ENCODE measurements at regions not wholly inside any gene's neighbourhood (a gene's known extent, or its start where the extent isn't known, plus 50 kb on each side); places are given as distances from the start of the nearest gene placed in this dataset.
"Not testable (repeated sequence)": the region's sequence is repeated elsewhere in the genome, so short reads cannot be mapped to it uniquely, and the experiment has no call there.

DNA sequence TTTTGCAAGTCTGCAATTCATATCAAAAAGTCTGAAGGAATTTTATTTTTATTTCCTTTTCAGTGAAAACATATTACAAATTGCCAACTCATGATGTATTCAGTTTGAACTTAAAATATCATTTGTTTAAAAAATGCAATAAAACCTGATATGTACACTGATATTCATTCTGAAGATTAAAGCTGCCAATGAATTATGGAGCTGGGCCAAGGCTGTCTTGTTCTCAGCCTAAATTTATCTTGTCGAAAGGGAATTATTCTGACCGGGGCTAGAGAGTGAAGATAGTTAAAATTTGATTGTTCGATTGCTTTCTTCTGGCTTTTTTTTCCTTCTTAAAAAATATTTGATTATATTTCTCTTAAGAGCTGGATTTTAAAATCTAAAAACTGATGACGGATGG lies 54.0 kb upstream of the RBFOX1 start:
- no peak overlapping the region for H3K27ac Mint-ChIP-seq
- no peak overlapping the region for H3K4me3 Mint-ChIP-seq
- H3K4me1 Mint-ChIP-seq, result no peaks in the 10 kb centered on the region
- H3K36me3 Mint-ChIP-seq, result no peaks in the 10 kb centered on the region
- H3K9me3 Mint-ChIP-seq, result peaks cover 0 to 28% (median 6%) of the 10 kb centered on the region in 9 donors
- no peak for ATAC-seq
- no peak for DNase-seq
- POLR2A ChIA-PET, result no interaction called here
- H3K27me3 Mint-ChIP-seq, result peaks cover 0 to 5% (median 0%) of the 10 kb centered on the region in 5 donors

DNA sequence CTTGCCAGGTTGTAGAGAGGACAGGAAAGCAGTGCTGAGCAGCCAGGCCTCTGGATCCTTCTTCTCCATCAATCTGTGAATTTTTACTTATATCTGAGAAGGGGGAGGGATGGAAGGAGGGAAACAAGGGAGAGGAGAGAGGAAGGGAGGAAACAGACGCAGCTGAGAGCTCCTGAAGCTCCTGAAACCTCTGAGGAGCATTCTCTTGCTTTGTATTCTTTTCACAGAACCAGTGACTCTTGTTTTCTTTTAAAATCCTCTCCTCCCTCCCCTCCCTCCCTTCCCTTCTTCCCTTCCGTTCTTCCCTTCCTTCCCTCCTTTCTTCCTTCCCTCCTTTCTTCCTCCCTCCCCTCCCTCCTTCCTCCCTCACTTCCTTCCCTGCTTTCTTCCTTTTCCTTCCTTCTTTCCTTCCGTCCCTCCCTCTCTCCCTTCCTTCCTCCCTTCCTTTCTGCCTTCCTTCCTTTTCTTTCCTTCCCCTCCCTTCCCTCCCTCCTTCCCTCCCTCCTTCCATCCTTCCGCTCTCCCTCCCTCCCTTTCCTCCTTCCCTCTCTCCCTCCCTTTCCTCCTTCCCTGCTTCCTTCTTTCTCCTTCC lies 60.0 kb upstream of the RBFOX1 start:
- H3K4me3 Mint-ChIP-seq, result no peak overlapping the region
- peaks cover 0 to 5% (median 0%) of the 10 kb centered on the region in 5 donors for H3K27me3 Mint-ChIP-seq
- no peak for ATAC-seq
- no peaks in the 10 kb centered on the region for H3K36me3 Mint-ChIP-seq
- no peak overlapping the region for H3K27ac Mint-ChIP-seq
- DNase-seq, result no peak
- peaks cover 0 to 14% (median 6%) of the 10 kb centered on the region in 9 donors for H3K9me3 Mint-ChIP-seq
- POLR2A ChIA-PET, result no interaction called here
- H3K4me1 Mint-ChIP-seq, result no peaks in the 10 kb centered on the region

GRCh38 chr16:7271486-7271885 lies 61.2 kb upstream of the RBFOX1 start:
- Mint-ChIP-seq H3K4me1 (no peaks in the 10 kb centered on the region), H3K9me3 (peaks cover 0 to 16% (median 7%) of the 10 kb centered on the region in 9 donors), H3K4me3 (no peak overlapping the region), H3K27me3 (peaks cover 0 to 9% (median 0%) of the 10 kb centered on the region in 5 donors), H3K27ac (no peak overlapping the region), H3K36me3 (peaks cover 0 to 4% (median 0%) of the 10 kb centered on the region in 3 donors)
- DNase-seq (no peak), ATAC-seq (no peak)
- POLR2A ChIA-PET, result no interaction called here

- peaks cover 0 to 8% (median 0%) of the 10 kb centered on the region in 5 donors for H3K27me3 Mint-ChIP-seq
- POLR2A ChIA-PET, result no interaction called here
- DNase-seq, result no peak
- no peaks in the 10 kb centered on the region for H3K4me1 Mint-ChIP-seq
- no peak for ATAC-seq
- H3K27ac Mint-ChIP-seq, result no peak overlapping the region
- peaks cover 0 to 23% (median 7%) of the 10 kb centered on the region in 9 donors for H3K9me3 Mint-ChIP-seq
- H3K36me3 Mint-ChIP-seq, result peaks cover 0 to 4% (median 0%) of the 10 kb centered on the region in 3 donors
- H3K4me3 Mint-ChIP-seq, result no peak overlapping the region
These were observed 61.8 kb upstream of the RBFOX1 start for GRCh38 chr16:7270823-7271222.

- Mint-ChIP-seq H3K27me3 (peaks cover 0 to 4% (median 0%) of the 10 kb centered on the region in 5 donors), H3K4me3 (no peak overlapping the region), H3K9me3 (peaks cover 0 to 31% (median 8%) of the 10 kb centered on the region in 9 donors), H3K36me3 (peaks cover 0 to 4% (median 0%) of the 10 kb centered on the region in 3 donors), H3K4me1 (no peaks in the 10 kb centered on the region), H3K27ac (no peak overlapping the region)
- no peak for ATAC-seq
- POLR2A ChIA-PET, result no interaction called here
- no peak for DNase-seq
These were observed 62.6 kb upstream of the RBFOX1 start for GRCh38 chr16:7270006-7270405.

DNA sequence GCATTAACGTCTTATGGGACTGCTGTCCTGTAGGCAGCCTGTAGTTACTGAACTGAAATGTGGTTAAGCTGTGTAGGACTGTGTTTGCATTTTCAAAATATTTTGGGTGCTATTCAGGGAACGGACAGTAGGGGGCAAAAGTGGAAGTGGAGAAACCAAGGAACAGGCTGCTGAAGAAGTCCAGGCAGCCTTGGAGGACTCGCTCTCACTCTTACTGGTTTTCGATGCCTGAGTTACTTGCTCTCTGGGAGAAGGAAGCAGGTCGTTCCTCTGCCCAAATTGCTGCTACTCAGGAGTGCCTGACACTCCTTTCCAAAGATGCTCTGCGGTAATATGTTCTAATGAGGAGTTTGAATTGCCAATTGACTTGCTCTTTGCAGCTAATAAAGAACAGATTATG lies 64.5 kb upstream of the RBFOX1 start:
- POLR2A ChIA-PET, result no interaction called here
- Mint-ChIP-seq H3K4me1 (no peaks in the 10 kb centered on the region), H3K9me3 (peaks cover 0 to 27% (median 12%) of the 10 kb centered on the region in 9 donors), H3K27me3 (peaks cover 0 to 4% (median 0%) of the 10 kb centered on the region in 5 donors), H3K36me3 (peaks cover 0 to 4% (median 0%) of the 10 kb centered on the region in 3 donors), H3K27ac (no peak overlapping the region), H3K4me3 (peak overlapping the region in 1 of 10 donors; percentile 2)
- no peak for DNase-seq
- no peak for ATAC-seq

- peaks cover 0 to 4% (median 0%) of the 10 kb centered on the region in 5 donors for H3K27me3 Mint-ChIP-seq
- peaks cover 0 to 36% (median 7%) of the 10 kb centered on the region in 9 donors for H3K9me3 Mint-ChIP-seq
- ATAC-seq, result no peak
- H3K27ac Mint-ChIP-seq, result no peak overlapping the region
- H3K36me3 Mint-ChIP-seq, result no peaks in the 10 kb centered on the region
- H3K4me1 Mint-ChIP-seq, result peaks cover 0 to 1% (median 0%) of the 10 kb centered on the region in 4 donors
- DNase-seq, result no peak
- no peak overlapping the region for H3K4me3 Mint-ChIP-seq
- POLR2A ChIA-PET, result no interaction called here
These were observed 75.6 kb upstream of the RBFOX1 start for GRCh38 chr16:7257016-7257415.

GRCh38 chr16:7246578-7246977 lies 86.1 kb upstream of the RBFOX1 start:
- H3K36me3 Mint-ChIP-seq, result no peaks in the 10 kb centered on the region
- H3K27ac Mint-ChIP-seq, result no peak overlapping the region
- peaks cover 0 to 30% (median 7%) of the 10 kb centered on the region in 9 donors for H3K9me3 Mint-ChIP-seq
- DNase-seq, result no peak
- peaks cover 0 to 2% (median 0%) of the 10 kb centered on the region in 5 donors for H3K27me3 Mint-ChIP-seq
- no peak for ATAC-seq
- H3K4me1 Mint-ChIP-seq, result no peaks in the 10 kb centered on the region
- H3K4me3 Mint-ChIP-seq, result no peak overlapping the region
- POLR2A ChIA-PET, result no interaction called here

GRCh38 chr16:7239547-7239946 lies 93.1 kb upstream of the RBFOX1 start:
- DNase-seq (no peak), ATAC-seq (no peak)
- Mint-ChIP-seq H3K27me3 (no peaks in the 10 kb centered on the region), H3K4me1 (no peaks in the 10 kb centered on the region), H3K4me3 (no peak overlapping the region), H3K27ac (no peak overlapping the region), H3K36me3 (no peaks in the 10 kb centered on the region), H3K9me3 (peaks cover 0 to 20% (median 7%) of the 10 kb centered on the region in 9 donors)
- POLR2A ChIA-PET, result no interaction called here

GRCh38 chr16:7236824-7237410 lies 95.7 kb upstream of the RBFOX1 start:
- POLR2A ChIA-PET, result no interaction called here
- ATAC-seq, result no peak
- H3K27me3 Mint-ChIP-seq, result no peaks in the 10 kb centered on the region
- no peaks in the 10 kb centered on the region for H3K4me1 Mint-ChIP-seq
- no peak overlapping the region for H3K27ac Mint-ChIP-seq
- H3K36me3 Mint-ChIP-seq, result no peaks in the 10 kb centered on the region
- no peak overlapping the region for H3K4me3 Mint-ChIP-seq
- DNase-seq, result no peak
- H3K9me3 Mint-ChIP-seq, result peaks cover 0 to 31% (median 5%) of the 10 kb centered on the region in 9 donors

DNA sequence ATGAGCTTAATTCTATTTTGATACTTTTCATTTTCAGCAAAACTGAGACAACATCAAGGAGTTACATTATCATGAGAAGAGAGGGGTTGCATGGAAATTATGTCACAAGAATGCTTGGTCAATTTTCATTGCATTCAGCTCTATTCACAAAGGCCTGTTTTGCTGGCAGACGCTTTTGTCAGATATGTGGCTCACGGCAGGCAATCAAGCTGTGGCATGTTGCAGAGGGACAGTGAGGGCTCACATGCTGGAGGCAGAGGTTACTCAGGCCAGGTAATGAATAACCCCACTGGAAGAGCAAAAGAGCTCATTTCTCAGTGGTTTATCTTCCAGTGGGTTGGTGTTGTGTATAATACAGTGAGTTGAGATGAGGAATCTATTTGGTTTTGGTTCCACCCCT lies 98.7 kb upstream of the RBFOX1 start:
- Mint-ChIP-seq H3K27ac (no peak overlapping the region), H3K27me3 (peaks cover 0 to 2% (median 0%) of the 10 kb centered on the region in 5 donors), H3K9me3 (peaks cover 0 to 18% (median 6%) of the 10 kb centered on the region in 9 donors), H3K36me3 (peaks cover 0 to 2% (median 0%) of the 10 kb centered on the region in 3 donors), H3K4me1 (no peaks in the 10 kb centered on the region), H3K4me3 (no peak overlapping the region)
- no peak for ATAC-seq
- no peak for DNase-seq
- POLR2A ChIA-PET, result no interaction called here

GRCh38 chr16:7231762-7232161 lies 100.9 kb upstream of the RBFOX1 start:
- Mint-ChIP-seq H3K9me3 (peaks cover 4 to 26% (median 9%) of the 10 kb centered on the region in 9 donors), H3K4me1 (no peaks in the 10 kb centered on the region), H3K27me3 (peaks cover 0 to 11% (median 4%) of the 10 kb centered on the region in 5 donors), H3K27ac (no peak overlapping the region), H3K36me3 (peaks cover 0 to 6% (median 0%) of the 10 kb centered on the region in 3 donors), H3K4me3 (no peak overlapping the region)
- ATAC-seq, result no peak
- DNase-seq, result no peak
- POLR2A ChIA-PET, result no interaction called here

- not testable (repeated sequence) for DNase-seq, H3K4me3 Mint-ChIP-seq
These were observed 103.0 kb upstream of the RBFOX1 start for GRCh38 chr16:7229433-7230218.

More at GRCh38 chr16:7229433-7230218, 103.0 kb upstream of the RBFOX1 start:
- Mint-ChIP-seq H3K9me3 (peaks cover 4 to 31% (median 10%) of the 10 kb centered on the region in 9 donors), H3K27me3 (peaks cover 0 to 11% (median 4%) of the 10 kb centered on the region in 5 donors)
- ATAC-seq, H3K4me1 Mint-ChIP-seq, POLR2A ChIA-PET, H3K36me3 Mint-ChIP-seq, H3K27ac Mint-ChIP-seq: not testable (repeated sequence)

Data from naive thymus-derived CD8-positive, alpha-beta T cell (primary cell).